ENCODE measurements at regions not wholly inside any gene's neighbourhood (a gene's known extent, or its start where the extent isn't known, plus 50 kb on each side); places are given as distances from the start of the nearest gene placed in this dataset.

DNA sequence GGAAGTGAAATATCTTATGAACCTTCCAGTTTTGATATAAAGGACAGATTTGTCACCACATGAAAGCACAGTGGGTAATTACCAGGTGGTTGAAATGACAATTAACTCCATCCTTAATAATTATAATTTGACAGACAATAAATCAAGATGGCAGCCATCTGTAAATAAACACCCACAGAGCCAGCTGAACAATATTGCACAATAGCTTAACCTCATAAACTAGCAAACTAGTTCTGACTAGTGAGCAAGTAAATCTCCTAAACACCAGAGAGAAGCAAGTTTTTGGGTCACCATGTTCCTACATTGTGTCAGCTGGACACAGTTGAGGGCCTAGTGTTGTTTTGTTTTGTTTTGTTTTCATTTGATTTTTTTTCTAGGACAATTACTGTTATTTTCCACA lies 577.4 kb downstream of the ACTL7B start:
- TF ChIP-seq, protein P1, sequence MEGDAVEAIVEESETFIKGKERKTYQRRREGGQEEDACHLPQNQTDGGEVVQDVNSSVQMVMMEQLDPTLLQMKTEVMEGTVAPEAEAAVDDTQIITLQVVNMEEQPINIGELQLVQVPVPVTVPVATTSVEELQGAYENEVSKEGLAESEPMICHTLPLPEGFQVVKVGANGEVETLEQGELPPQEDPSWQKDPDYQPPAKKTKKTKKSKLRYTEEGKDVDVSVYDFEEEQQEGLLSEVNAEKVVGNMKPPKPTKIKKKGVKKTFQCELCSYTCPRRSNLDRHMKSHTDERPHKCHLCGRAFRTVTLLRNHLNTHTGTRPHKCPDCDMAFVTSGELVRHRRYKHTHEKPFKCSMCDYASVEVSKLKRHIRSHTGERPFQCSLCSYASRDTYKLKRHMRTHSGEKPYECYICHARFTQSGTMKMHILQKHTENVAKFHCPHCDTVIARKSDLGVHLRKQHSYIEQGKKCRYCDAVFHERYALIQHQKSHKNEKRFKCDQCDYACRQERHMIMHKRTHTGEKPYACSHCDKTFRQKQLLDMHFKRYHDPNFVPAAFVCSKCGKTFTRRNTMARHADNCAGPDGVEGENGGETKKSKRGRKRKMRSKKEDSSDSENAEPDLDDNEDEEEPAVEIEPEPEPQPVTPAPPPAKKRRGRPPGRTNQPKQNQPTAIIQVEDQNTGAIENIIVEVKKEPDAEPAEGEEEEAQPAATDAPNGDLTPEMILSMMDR (conservative IDR thresholded peaks at IDR 0.05 in 1 of 2, IDR thresholded peaks at IDR 0.05 in 1 of 2; ENCODE audit: extremely low read depth in 1 of 2, insufficient read depth in 1 of 2, low read depth in 1 of 2, low read length in 2 of 2) = no peak
- no peak for TF ChIP-seq EZH2 (IDR thresholded peaks at IDR 0.05; ENCODE audit: borderline replicate concordance, low read length)
